GM23338 (cell line): ENCODE measurements at regions not wholly inside any gene's neighbourhood (a gene's known extent, or its start where the extent isn't known, plus 50 kb on each side); places are given as distances from the start of the nearest gene placed in this dataset.

Experiments used
- ATAC-seq: fragments of 200-7000 bp; cut with Tn5 transposase; 3 replicates; pipeline ENCODE4 v1.9.1; 2020
- DNase-seq: peaks from one replicate; pipeline ENCODE4 v3.0.0-alpha.2; 2015; ENCODE audit warnings: low spot score
- H2AFZ ChIP-seq: fragments of 200-600 bp; sonication (generic); 2 replicates; pipeline ENCODE4 v1.8.0; 2016; ENCODE audit warnings: antibody characterized with exemption, mild to moderate bottlenecking, moderate library complexity
- H3F3A ChIP-seq: fragments of 200-600 bp; sonication (generic); replicated peaks from 2 replicates; pipeline ENCODE4 v1.8.0; 2017; ENCODE audit warnings: antibody characterized with exemption, mixed run types, low read depth
- H3K27ac ChIP-seq: fragments of 200-600 bp; sonication (generic); 2 replicates; pipeline ENCODE4 v1.6.1; 2016; ENCODE audit warnings: low read depth
- H3K27me3 ChIP-seq: fragments of 200-600 bp; sonication (generic); 2 replicates; pipeline ENCODE4 v1.8.0; 2016; ENCODE audit warnings: mild to moderate bottlenecking, mixed run types, moderate library complexity; ENCODE audit not compliant: insufficient read depth
- H3K36me3 ChIP-seq: fragments of 200-600 bp; sonication (generic); 2 replicates; pipeline ENCODE4 v1.8.0; 2016; ENCODE audit warnings: mild to moderate bottlenecking; ENCODE audit not compliant: insufficient read depth
- H3K4me1 ChIP-seq: fragments of 200-600 bp; sonication (generic); 2 replicates; pipeline ENCODE4 v1.8.0; 2016; ENCODE audit warnings: mild to moderate bottlenecking, moderate library complexity; ENCODE audit not compliant: insufficient read depth
- H3K4me2 ChIP-seq: fragments of 200-600 bp; sonication (generic); 2 replicates; pipeline ENCODE4 v1.7.1; 2017; ENCODE audit warnings: mixed run types
- H3K4me3 ChIP-seq: fragments of 200-600 bp; sonication (generic); 2 replicates; pipeline ENCODE4 v1.6.1; 2016; ENCODE audit warnings: mixed run types
- H3K79me2 ChIP-seq: fragments of 200-600 bp; sonication (generic); replicated peaks from 2 replicates; pipeline ENCODE4 v1.8.0; 2017; ENCODE audit warnings: mild to moderate bottlenecking; ENCODE audit not compliant: insufficient read depth
- H3K9me2 ChIP-seq: fragments of 200-600 bp; sonication (generic); 2 replicates; pipeline ENCODE4 v1.8.0; 2017; ENCODE audit not compliant: insufficient read depth
- H4K20me1 ChIP-seq: fragments of 200-600 bp; sonication (generic); replicated peaks from 2 replicates; pipeline ENCODE4 v1.8.0; 2017; ENCODE audit warnings: mild to moderate bottlenecking; ENCODE audit not compliant: insufficient read depth
- H3K27ac Mint-ChIP-seq: 2 replicates; pipeline ENCODE4 v1.8.0; 2020; ENCODE audit warnings: inconsistent platforms, mild to moderate bottlenecking, moderate library complexity, mixed read lengths
- H3K27me3 Mint-ChIP-seq: 3 replicates; pipeline ENCODE4 v1.8.0; 2022; ENCODE audit warnings: low read depth, mild to moderate bottlenecking, moderate library complexity, mixed read lengths, inconsistent platforms; ENCODE audit not compliant: insufficient read depth, poor library complexity
- H3K36me3 Mint-ChIP-seq: 3 replicates; pipeline ENCODE4 v1.8.0; 2021; ENCODE audit warnings: low read depth, mild to moderate bottlenecking, inconsistent platforms, moderate library complexity, mixed read lengths
- H3K4me1 Mint-ChIP-seq: 3 replicates; pipeline ENCODE4 v1.8.0; 2020; ENCODE audit warnings: mild to moderate bottlenecking, inconsistent platforms, mixed read lengths
- H3K4me3 Mint-ChIP-seq: 3 replicates; pipeline ENCODE4 v1.8.0; 2021; ENCODE audit warnings: moderate library complexity, mild to moderate bottlenecking, inconsistent platforms, mixed read lengths
- H3K9me3 Mint-ChIP-seq: 3 replicates; pipeline ENCODE4 v1.8.0; 2020; ENCODE audit warnings: moderate library complexity, mild to moderate bottlenecking, inconsistent platforms, mixed read lengths
- CREB1 ChIP-seq: fragments of 250-450 bp; sonication (Bioruptor Pico); IDR thresholded peaks from 2 replicates; pipeline ENCODE4 v1.5.0; 2020; ENCODE audit warnings: low read depth, mild to moderate bottlenecking, moderate library complexity
- CTCF ChIP-seq, 2 experiments: fragments of 200-600 bp in 1 of 2; sonication (generic) in 1 of 2; conservative IDR thresholded peaks; 2 replicates each; pipeline versions ENCODE4 v1.5.1 to v1.6.1; 2016 to 2017; ENCODE audit warnings: antibody characterized with exemption in 2 of 2, low read depth in 2 of 2, mild to moderate bottlenecking in 2 of 2, moderate library complexity in 1 of 2
- ETS1 ChIP-seq: IDR thresholded peaks from 2 replicates; pipeline ENCODE4 v1.6.1; 2016; ENCODE audit warnings: antibody characterized with exemption
- EZH2 ChIP-seq: fragments of 200-600 bp; sonication (generic); IDR thresholded peaks from one replicate; pipeline ENCODE4 v1.8.0; 2017; ENCODE audit warnings: antibody characterized with exemption, mild to moderate bottlenecking, low read depth; ENCODE audit not compliant: unreplicated experiment
- EZH2phosphoT487 ChIP-seq: fragments of 200-600 bp; sonication (generic); IDR thresholded peaks from one replicate; pipeline ENCODE4 v1.8.1; 2018; ENCODE audit warnings: antibody characterized with exemption; ENCODE audit not compliant: unreplicated experiment
- JUNB ChIP-seq: IDR thresholded peaks from one replicate; pipeline ENCODE4 v1.6.1; 2016; ENCODE audit warnings: antibody characterized with exemption; ENCODE audit not compliant: unreplicated experiment
- NANOG ChIP-seq: IDR thresholded peaks from 2 replicates; pipeline ENCODE4 v1.6.1; 2016; ENCODE audit warnings: antibody characterized with exemption, borderline replicate concordance
- POLR2AphosphoS5 ChIP-seq: IDR thresholded peaks from 2 replicates; pipeline ENCODE4 v1.6.1; 2016; ENCODE audit warnings: antibody characterized with exemption, low read depth
- REST ChIP-seq: IDR thresholded peaks from one replicate; pipeline ENCODE4 v1.6.1; 2018; ENCODE audit warnings: antibody characterized with exemption; ENCODE audit not compliant: unreplicated experiment
- STAT1 ChIP-seq: IDR thresholded peaks from one replicate; pipeline ENCODE4 v1.6.1; 2016; ENCODE audit warnings: antibody characterized with exemption; ENCODE audit not compliant: unreplicated experiment
- ZNF114 ChIP-seq: fragments of 250-450 bp; sonication (Bioruptor Pico); IDR thresholded peaks from 2 replicates; pipeline ENCODE4 v1.5.0; 2020; ENCODE audit warnings: mild to moderate bottlenecking, moderate library complexity
- ZNF331 ChIP-seq: fragments of 250-450 bp; sonication (Bioruptor Pico); IDR thresholded peaks from 2 replicates; pipeline ENCODE4 v1.5.0; 2020; ENCODE audit warnings: low read depth, mild to moderate bottlenecking, moderate library complexity
- ZNF462 ChIP-seq: fragments of 250-450 bp; sonication (Bioruptor Pico); IDR thresholded peaks from 2 replicates; pipeline ENCODE4 v1.5.0; 2020; ENCODE audit warnings: mild to moderate bottlenecking, moderate library complexity

- TF ChIP-seq ZNF462 (CRISPR knock-in tag) (no peak), ETS1 (no peak), STAT1 (no peak), JUNB (no peak), NANOG (no peak), ZNF331 (no peak), ZNF114 (CRISPR knock-in tag) (no peak), CREB1 (CRISPR knock-in tag) (no peak), REST (no peak), EZH2 (no peak), CTCF (conservative IDR thresholded peaks at IDR 0.05; ENCODE audit: low read depth in 2 of 2) (no peak), EZH2phosphoT487 (no peak), POLR2AphosphoS5 (no peak)
- Histone ChIP-seq H3K4me1 (no peaks in the 10 kb centered on the region), H3F3A (no peaks in the 10 kb centered on the region), H3K27ac (no peak overlapping the region), H3K79me2 (no peaks in the 10 kb centered on the region), H3K27me3 (no peaks in the 10 kb centered on the region), H3K4me3 (no peak overlapping the region), H3K36me3 (no peaks in the 10 kb centered on the region), H4K20me1 (no peaks in the 10 kb centered on the region), H3K4me2 (no peak overlapping the region), H2AFZ (no peak overlapping the region), H3K9me2 (no peaks in the 10 kb centered on the region; the same call in 1 of the 2 replicates)
- H3K36me3 Mint-ChIP-seq: no peaks in the 10 kb centered on the region; the same call in 2 of the 3 replicates
- peaks cover 8% of the 10 kb centered on the region for H3K27me3 Mint-ChIP-seq
- ATAC-seq (no peak), DNase-seq (no peak)
- H3K4me1 Mint-ChIP-seq: no peaks in the 10 kb centered on the region
- no peak overlapping the region for H3K27ac Mint-ChIP-seq
- no peak overlapping the region for H3K4me3 Mint-ChIP-seq
- H3K9me3 Mint-ChIP-seq: peaks cover 12% of the 10 kb centered on the region
Measured at GRCh38 chr5:174644923-174645322, 79.5 kb upstream of the MSX2 start.
